OCI-LY3 (cell line): ENCODE measurements at regions not wholly inside any gene's neighbourhood (a gene's known extent, or its start where the extent isn't known, plus 50 kb on each side); places are given as distances from the start of the nearest gene placed in this dataset.

Source experiments
- CTCF ChIP-seq: fragments of 200-600, 300-600 bp; sonication (generic); IDR thresholded peaks from 2 replicates; pipeline ENCODE4 v1.5.1; 2014; ENCODE audit warnings: antibody characterized with exemption, low read length, low read depth
- EZH2phosphoT487 ChIP-seq: fragments of 200-600 bp; shearing (Covaris generic); IDR thresholded peaks from 2 replicates; pipeline ENCODE4 v1.6.1; 2018; ENCODE audit warnings: antibody characterized with exemption, mixed run types, low read depth

- TF ChIP-seq CTCF (no peak), EZH2phosphoT487 (no peak)
Measured at GRCh38 chr1:73273886-73274285, 924.1 kb downstream of the LRRIQ3 start.
